ENCODE measurements at regions not wholly inside any gene's neighbourhood (a gene's known extent, or its start where the extent isn't known, plus 50 kb on each side); places are given as distances from the start of the nearest gene placed in this dataset.

GRCh38 chr2:35932276-35932963 is 423.2 kb upstream of the CRIM1 start:
- H3K27ac ChIP-seq (ENCODE audit: insufficient read depth, low read depth, low read length, poor library complexity, severe bottlenecking): no peak overlapping the region
- H3K9me3 ChIP-seq (ENCODE audit: control insufficient read depth, low read length): no peaks in the 10 kb centered on the region
- no peaks in the 10 kb centered on the region for H3K36me3 ChIP-seq (ENCODE audit: control insufficient read depth, insufficient read depth, low read length)
- no peaks in the 10 kb centered on the region for H3K4me1 ChIP-seq (ENCODE audit: control insufficient read depth, insufficient read depth, low read length)
- H3K27me3 ChIP-seq (ENCODE audit: control insufficient read depth, insufficient read depth, low read length, poor library complexity, severe bottlenecking): no peaks in the 10 kb centered on the region
- H3K4me3 ChIP-seq (ENCODE audit: insufficient read depth, low read depth, low read length): no peak overlapping the region
- WGBS, 2 experiments: 80 to 87% methylated on average over 5 of the region's 5 CpGs

GRCh38 chr2:35931626-35932025 is 424.0 kb upstream of the CRIM1 start:
- no peaks in the 10 kb centered on the region for H3K36me3 ChIP-seq (ENCODE audit: control insufficient read depth, insufficient read depth, low read length)
- H3K27me3 ChIP-seq (ENCODE audit: control insufficient read depth, insufficient read depth, low read length, poor library complexity, severe bottlenecking): no peaks in the 10 kb centered on the region
- H3K27ac ChIP-seq (ENCODE audit: insufficient read depth, low read depth, low read length, poor library complexity, severe bottlenecking): no peak overlapping the region
- H3K9me3 ChIP-seq (ENCODE audit: control insufficient read depth, low read length): no peaks in the 10 kb centered on the region
- WGBS, 2 experiments: 91 to 97% methylated on average over 2 to 3 of the region's 4 CpGs
- H3K4me3 ChIP-seq (ENCODE audit: insufficient read depth, low read depth, low read length): no peak overlapping the region
- H3K4me1 ChIP-seq (ENCODE audit: control insufficient read depth, insufficient read depth, low read length): no peaks in the 10 kb centered on the region

GRCh38 chr2:35931115-35931514 is 424.5 kb upstream of the CRIM1 start:
- Histone ChIP-seq H3K27ac (ENCODE audit: insufficient read depth, low read depth, low read length, poor library complexity, severe bottlenecking) (no peak overlapping the region), H3K9me3 (ENCODE audit: control insufficient read depth, low read length) (no peaks in the 10 kb centered on the region), H3K27me3 (ENCODE audit: control insufficient read depth, insufficient read depth, low read length, poor library complexity, severe bottlenecking) (no peaks in the 10 kb centered on the region), H3K4me3 (ENCODE audit: insufficient read depth, low read depth, low read length) (no peak overlapping the region), H3K36me3 (ENCODE audit: control insufficient read depth, insufficient read depth, low read length) (no peaks in the 10 kb centered on the region), H3K4me1 (ENCODE audit: control insufficient read depth, insufficient read depth, low read length) (no peaks in the 10 kb centered on the region)
- WGBS, 2 experiments: 99 to 100% methylated on average over 3 of the region's 5 CpGs

GRCh38 chr2:35929551-35929950 is 426.0 kb upstream of the CRIM1 start:
- Histone ChIP-seq H3K27me3 (ENCODE audit: control insufficient read depth, insufficient read depth, low read length, poor library complexity, severe bottlenecking) (no peaks in the 10 kb centered on the region), H3K4me3 (ENCODE audit: insufficient read depth, low read depth, low read length) (no peak overlapping the region), H3K4me1 (ENCODE audit: control insufficient read depth, insufficient read depth, low read length) (no peaks in the 10 kb centered on the region), H3K9me3 (ENCODE audit: control insufficient read depth, low read length) (no peaks in the 10 kb centered on the region), H3K36me3 (ENCODE audit: control insufficient read depth, insufficient read depth, low read length) (no peaks in the 10 kb centered on the region), H3K27ac (ENCODE audit: insufficient read depth, low read depth, low read length, poor library complexity, severe bottlenecking) (no peak overlapping the region)
- 25 to 45% methylated on average over 2 of the region's 2 CpGs for WGBS, 2 experiments

GRCh38 chr2:35920061-35920460 is 435.5 kb upstream of the CRIM1 start:
- Histone ChIP-seq H3K27me3 (ENCODE audit: control insufficient read depth, insufficient read depth, low read length, poor library complexity, severe bottlenecking) (no peaks in the 10 kb centered on the region), H3K9me3 (ENCODE audit: control insufficient read depth, low read length) (no peaks in the 10 kb centered on the region), H3K4me1 (ENCODE audit: control insufficient read depth, insufficient read depth, low read length) (no peaks in the 10 kb centered on the region), H3K27ac (ENCODE audit: insufficient read depth, low read depth, low read length, poor library complexity, severe bottlenecking) (no peak overlapping the region), H3K4me3 (ENCODE audit: insufficient read depth, low read depth, low read length) (no peak overlapping the region), H3K36me3 (ENCODE audit: control insufficient read depth, insufficient read depth, low read length) (no peaks in the 10 kb centered on the region)

GRCh38 chr2:35915261-35915660 is 440.3 kb upstream of the CRIM1 start:
- 96 to 100% methylated on average over 1 to 3 of the region's 4 CpGs for WGBS, 2 experiments
- Histone ChIP-seq H3K4me1 (ENCODE audit: control insufficient read depth, insufficient read depth, low read length) (no peaks in the 10 kb centered on the region), H3K9me3 (ENCODE audit: control insufficient read depth, low read length) (no peaks in the 10 kb centered on the region), H3K36me3 (ENCODE audit: control insufficient read depth, insufficient read depth, low read length) (no peaks in the 10 kb centered on the region), H3K27ac (ENCODE audit: insufficient read depth, low read depth, low read length, poor library complexity, severe bottlenecking) (no peak overlapping the region), H3K27me3 (ENCODE audit: control insufficient read depth, insufficient read depth, low read length, poor library complexity, severe bottlenecking) (no peaks in the 10 kb centered on the region), H3K4me3 (ENCODE audit: insufficient read depth, low read depth, low read length) (no peak overlapping the region)

- 100% methylated on average over 1 of the region's 2 CpGs; no CpG with 5 or more reads in 1 of the 2 experiments for WGBS, 2 experiments
- Histone ChIP-seq H3K27ac (ENCODE audit: insufficient read depth, low read depth, low read length, poor library complexity, severe bottlenecking) (no peak overlapping the region), H3K4me1 (ENCODE audit: control insufficient read depth, insufficient read depth, low read length) (no peaks in the 10 kb centered on the region), H3K4me3 (ENCODE audit: insufficient read depth, low read depth, low read length) (no peak overlapping the region), H3K9me3 (ENCODE audit: control insufficient read depth, low read length) (no peaks in the 10 kb centered on the region), H3K36me3 (ENCODE audit: control insufficient read depth, insufficient read depth, low read length) (no peaks in the 10 kb centered on the region), H3K27me3 (ENCODE audit: control insufficient read depth, insufficient read depth, low read length, poor library complexity, severe bottlenecking) (no peaks in the 10 kb centered on the region)
Observed at GRCh38 chr2:35891936-35892335, 463.6 kb upstream of the CRIM1 start.

GRCh38 chr2:35891528-35891927 is 464.1 kb upstream of the CRIM1 start:
- Histone ChIP-seq H3K27me3 (ENCODE audit: control insufficient read depth, insufficient read depth, low read length, poor library complexity, severe bottlenecking) (no peaks in the 10 kb centered on the region), H3K9me3 (ENCODE audit: control insufficient read depth, low read length) (no peaks in the 10 kb centered on the region), H3K27ac (ENCODE audit: insufficient read depth, low read depth, low read length, poor library complexity, severe bottlenecking) (no peak overlapping the region), H3K36me3 (ENCODE audit: control insufficient read depth, insufficient read depth, low read length) (no peaks in the 10 kb centered on the region), H3K4me1 (ENCODE audit: control insufficient read depth, insufficient read depth, low read length) (no peaks in the 10 kb centered on the region), H3K4me3 (ENCODE audit: insufficient read depth, low read depth, low read length) (no peak overlapping the region)

GRCh38 chr2:35887146-35887545 is 468.4 kb upstream of the CRIM1 start:
- no peak overlapping the region for H3K4me3 ChIP-seq (ENCODE audit: insufficient read depth, low read depth, low read length)
- H3K27me3 ChIP-seq (ENCODE audit: control insufficient read depth, insufficient read depth, low read length, poor library complexity, severe bottlenecking): no peaks in the 10 kb centered on the region
- no peaks in the 10 kb centered on the region for H3K36me3 ChIP-seq (ENCODE audit: control insufficient read depth, insufficient read depth, low read length)
- H3K4me1 ChIP-seq (ENCODE audit: control insufficient read depth, insufficient read depth, low read length): no peaks in the 10 kb centered on the region
- H3K9me3 ChIP-seq (ENCODE audit: control insufficient read depth, low read length): no peaks in the 10 kb centered on the region
- no peak overlapping the region for H3K27ac ChIP-seq (ENCODE audit: insufficient read depth, low read depth, low read length, poor library complexity, severe bottlenecking)
- 92 to 93% methylated on average over 7 of the region's 7 CpGs for WGBS, 2 experiments

GRCh38 chr2:35873921-35874320 is 481.7 kb upstream of the CRIM1 start:
- Histone ChIP-seq H3K4me3 (ENCODE audit: insufficient read depth, low read depth, low read length) (no peak overlapping the region), H3K27ac (ENCODE audit: insufficient read depth, low read depth, low read length, poor library complexity, severe bottlenecking) (no peak overlapping the region), H3K27me3 (ENCODE audit: control insufficient read depth, insufficient read depth, low read length, poor library complexity, severe bottlenecking) (no peaks in the 10 kb centered on the region), H3K9me3 (ENCODE audit: control insufficient read depth, low read length) (no peaks in the 10 kb centered on the region), H3K36me3 (ENCODE audit: control insufficient read depth, insufficient read depth, low read length) (no peaks in the 10 kb centered on the region), H3K4me1 (ENCODE audit: control insufficient read depth, insufficient read depth, low read length) (no peaks in the 10 kb centered on the region)
- 83 to 86% methylated on average over 4 of the region's 4 CpGs for WGBS, 2 experiments

GRCh38 chr2:35871672-35872071 is 483.9 kb upstream of the CRIM1 start:
- H3K4me3 ChIP-seq (ENCODE audit: insufficient read depth, low read depth, low read length): no peak overlapping the region

More at GRCh38 chr2:35871672-35872071, 483.9 kb upstream of the CRIM1 start:
- Histone ChIP-seq H3K27ac (ENCODE audit: insufficient read depth, low read depth, low read length, poor library complexity, severe bottlenecking) (no peak overlapping the region), H3K27me3 (ENCODE audit: control insufficient read depth, insufficient read depth, low read length, poor library complexity, severe bottlenecking) (no peaks in the 10 kb centered on the region), H3K36me3 (ENCODE audit: control insufficient read depth, insufficient read depth, low read length) (no peaks in the 10 kb centered on the region), H3K4me1 (ENCODE audit: control insufficient read depth, insufficient read depth, low read length) (no peaks in the 10 kb centered on the region), H3K9me3 (ENCODE audit: control insufficient read depth, low read length) (no peaks in the 10 kb centered on the region)
- 88 to 89% methylated on average over 8 of the region's 8 CpGs for WGBS, 2 experiments

Data from ectodermal cell (in vitro differentiated cells).